ENCODE measurements at regions not wholly inside any gene's neighbourhood (a gene's known extent, or its start where the extent isn't known, plus 50 kb on each side); places are given as distances from the start of the nearest gene placed in this dataset.

DNA sequence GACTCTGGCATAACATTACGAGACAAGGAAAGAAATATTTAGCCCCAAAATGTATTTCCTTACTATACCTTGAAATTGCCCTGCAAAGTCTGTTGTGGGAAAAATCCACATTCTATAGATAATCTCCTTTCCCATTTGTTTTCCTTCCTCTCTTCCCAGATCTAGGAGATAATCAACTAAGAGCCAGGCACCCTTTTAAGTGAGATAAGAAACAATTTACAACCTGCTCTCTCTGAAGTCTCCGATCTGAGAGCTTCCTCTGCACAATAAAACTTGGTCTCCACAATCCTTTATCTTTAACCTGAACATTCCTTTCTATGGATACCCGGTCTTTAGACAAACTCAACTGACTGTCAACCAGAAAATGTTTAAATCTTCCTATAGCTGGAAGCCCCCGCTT, 1160.7 kb upstream of the NRXN1 start:
- Histone ChIP-seq H3K27me3 (replicated peaks; ENCODE audit: insufficient read depth, low read depth, low read length, poor library complexity) (peaks cover 4% of the 10 kb centered on the region), H3K9me3 (ENCODE audit: low read depth, low read length, poor library complexity, severe bottlenecking) (no peaks in the 10 kb centered on the region), H3K4me1 (ENCODE audit: insufficient read depth, low read length, poor library complexity, severe bottlenecking) (no peaks in the 10 kb centered on the region), H3K4me3 (ENCODE audit: low read depth, low read length, poor library complexity, severe bottlenecking) (no peak overlapping the region), H3K36me3 (ENCODE audit: insufficient read depth, low read length, poor library complexity, severe bottlenecking) (no peaks in the 10 kb centered on the region), H3K27ac (ENCODE audit: low read depth, low read length, poor library complexity, severe bottlenecking) (no peak overlapping the region)
- intact Hi-C loops (cut with micrococcal nuclease; ENCODE audit: unreplicated experiment) = no loop called here
- no peak for DNase-seq (ENCODE audit: low spot score)
- no peak for TF ChIP-seq EZH2 (IDR thresholded peaks at IDR 0.05; ENCODE audit: borderline replicate concordance, low read depth, low read length, poor library complexity, severe bottlenecking)
- TF ChIP-seq, protein P1, sequence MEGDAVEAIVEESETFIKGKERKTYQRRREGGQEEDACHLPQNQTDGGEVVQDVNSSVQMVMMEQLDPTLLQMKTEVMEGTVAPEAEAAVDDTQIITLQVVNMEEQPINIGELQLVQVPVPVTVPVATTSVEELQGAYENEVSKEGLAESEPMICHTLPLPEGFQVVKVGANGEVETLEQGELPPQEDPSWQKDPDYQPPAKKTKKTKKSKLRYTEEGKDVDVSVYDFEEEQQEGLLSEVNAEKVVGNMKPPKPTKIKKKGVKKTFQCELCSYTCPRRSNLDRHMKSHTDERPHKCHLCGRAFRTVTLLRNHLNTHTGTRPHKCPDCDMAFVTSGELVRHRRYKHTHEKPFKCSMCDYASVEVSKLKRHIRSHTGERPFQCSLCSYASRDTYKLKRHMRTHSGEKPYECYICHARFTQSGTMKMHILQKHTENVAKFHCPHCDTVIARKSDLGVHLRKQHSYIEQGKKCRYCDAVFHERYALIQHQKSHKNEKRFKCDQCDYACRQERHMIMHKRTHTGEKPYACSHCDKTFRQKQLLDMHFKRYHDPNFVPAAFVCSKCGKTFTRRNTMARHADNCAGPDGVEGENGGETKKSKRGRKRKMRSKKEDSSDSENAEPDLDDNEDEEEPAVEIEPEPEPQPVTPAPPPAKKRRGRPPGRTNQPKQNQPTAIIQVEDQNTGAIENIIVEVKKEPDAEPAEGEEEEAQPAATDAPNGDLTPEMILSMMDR (conservative IDR thresholded peaks at IDR 0.05; ENCODE audit: low read depth, low read length) = no peak
- no TSS peak for BruUV-seq (replicated peaks)
- POLR2A ChIA-PET (ENCODE audit: low non-redundant PET) = no interaction called here
- CTCF ChIA-PET = no interaction called here

- no peak overlapping the region for H3K27ac ChIP-seq (ENCODE audit: low read depth, low read length, poor library complexity, severe bottlenecking)
- CTCF ChIA-PET = no interaction called here
- no TSS peak for BruUV-seq (replicated peaks)
Observed at GRCh38 chr2:52181080-52181479, 1149.1 kb upstream of the NRXN1 start.

GRCh38 chr2:52178845-52179244, 1146.9 kb upstream of the NRXN1 start:
- no peak for DNase-seq (ENCODE audit: low spot score)
- Histone ChIP-seq H3K9me3 (ENCODE audit: low read depth, low read length, poor library complexity, severe bottlenecking) (peaks cover 10% of the 10 kb centered on the region), H3K4me3 (ENCODE audit: low read depth, low read length, poor library complexity, severe bottlenecking) (no peak overlapping the region), H3K27me3 (replicated peaks; ENCODE audit: insufficient read depth, low read depth, low read length, poor library complexity) (no peaks in the 10 kb centered on the region), H3K27ac (ENCODE audit: low read depth, low read length, poor library complexity, severe bottlenecking) (no peak overlapping the region), H3K4me1 (ENCODE audit: insufficient read depth, low read length, poor library complexity, severe bottlenecking) (no peaks in the 10 kb centered on the region), H3K36me3 (ENCODE audit: insufficient read depth, low read length, poor library complexity, severe bottlenecking) (no peaks in the 10 kb centered on the region)
- no TSS peak for BruUV-seq (replicated peaks)
- CTCF ChIA-PET = no interaction called here
- intact Hi-C loops (cut with micrococcal nuclease; ENCODE audit: unreplicated experiment) = no loop called here
- TF ChIP-seq, protein P1 (conservative IDR thresholded peaks at IDR 0.05; ENCODE audit: low read depth, low read length) = no peak
- no peak for TF ChIP-seq EZH2 (IDR thresholded peaks at IDR 0.05; ENCODE audit: borderline replicate concordance, low read depth, low read length, poor library complexity, severe bottlenecking)
- POLR2A ChIA-PET (ENCODE audit: low non-redundant PET) = no interaction called here

More at GRCh38 chr2:52181080-52181479, 1149.1 kb upstream of the NRXN1 start:
- POLR2A ChIA-PET (ENCODE audit: low non-redundant PET) = no interaction called here
- TF ChIP-seq, protein P1 (conservative IDR thresholded peaks at IDR 0.05; ENCODE audit: low read depth, low read length) = no peak
- no peak for TF ChIP-seq EZH2 (IDR thresholded peaks at IDR 0.05; ENCODE audit: borderline replicate concordance, low read depth, low read length, poor library complexity, severe bottlenecking)
- Histone ChIP-seq H3K4me1 (ENCODE audit: insufficient read depth, low read length, poor library complexity, severe bottlenecking) (no peaks in the 10 kb centered on the region), H3K4me3 (ENCODE audit: low read depth, low read length, poor library complexity, severe bottlenecking) (no peak overlapping the region), H3K27me3 (replicated peaks; ENCODE audit: insufficient read depth, low read depth, low read length, poor library complexity) (no peaks in the 10 kb centered on the region), H3K9me3 (ENCODE audit: low read depth, low read length, poor library complexity, severe bottlenecking) (peaks cover 10% of the 10 kb centered on the region), H3K36me3 (ENCODE audit: insufficient read depth, low read length, poor library complexity, severe bottlenecking) (no peaks in the 10 kb centered on the region)
- no peak for DNase-seq (ENCODE audit: low spot score)
- intact Hi-C loops (cut with micrococcal nuclease; ENCODE audit: unreplicated experiment) = no loop called here
